ENCODE measurements at regions not wholly inside any gene's neighbourhood (a gene's known extent, or its start where the extent isn't known, plus 50 kb on each side); places are given as distances from the start of the nearest gene placed in this dataset.
"Not testable (repeated sequence)": the region's sequence is repeated elsewhere in the genome, so short reads cannot be mapped to it uniquely, and the experiment has no call there.

GRCh38 chrX:110519906-110520452 lies 161.3 kb downstream of the RTL9 start:
- no peak for DNase-seq

DNA sequence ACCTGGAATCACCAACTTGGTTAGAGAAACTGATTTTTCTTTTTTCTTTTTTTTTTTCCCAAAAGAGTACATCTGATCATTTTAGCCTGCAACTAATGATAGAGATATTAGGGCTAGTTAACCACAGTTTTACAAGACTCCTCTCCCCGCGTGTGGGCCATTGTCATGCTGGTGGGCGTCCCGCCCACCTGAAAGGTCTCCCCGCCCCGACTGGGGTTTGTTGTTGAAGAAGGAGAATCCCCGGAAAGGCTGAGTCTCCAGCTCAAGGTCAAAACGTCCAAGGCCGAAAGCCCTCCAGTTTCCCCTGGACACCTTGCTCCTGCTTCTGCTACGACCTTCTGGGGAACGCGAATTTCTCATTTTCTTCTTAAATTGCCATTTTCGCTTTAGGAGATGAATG lies 162.0 kb downstream of the RTL9 start:
- DNase-seq, result not testable (repeated sequence)

DNA sequence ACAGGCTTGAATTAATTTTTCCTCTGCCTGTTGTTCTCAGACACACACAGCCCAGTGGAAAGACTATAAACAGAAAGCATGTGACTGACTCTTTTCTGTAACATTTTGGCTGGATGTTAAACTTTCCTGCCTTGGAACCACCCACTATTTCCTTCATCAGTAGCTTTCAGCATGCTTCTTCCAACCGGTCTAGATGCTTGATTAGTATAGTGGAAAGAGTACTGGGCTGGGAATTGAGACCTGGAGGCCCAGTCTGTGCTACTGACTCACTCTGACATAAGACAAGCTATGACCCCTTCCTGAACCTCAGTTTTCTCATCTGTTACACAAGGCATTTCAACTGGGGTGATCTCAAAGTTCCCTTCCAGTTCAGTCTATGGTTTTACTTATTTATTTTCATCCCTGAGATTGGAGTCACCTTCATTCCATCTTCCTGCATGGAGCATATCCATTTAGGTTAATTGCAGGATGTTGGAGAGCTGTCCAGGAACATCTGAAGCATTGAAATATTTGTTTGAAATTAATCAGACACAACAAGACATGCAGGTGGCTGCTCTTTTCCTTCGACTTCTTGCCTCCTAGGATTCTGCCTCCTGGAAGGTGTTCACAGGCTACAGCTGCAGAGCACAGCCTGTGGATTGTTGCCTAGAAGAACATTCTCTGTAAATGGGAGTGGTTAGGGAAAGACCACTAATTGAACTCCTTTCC lies 173.4 kb downstream of the RTL9 start:
- DNase-seq, result no peak

DNA sequence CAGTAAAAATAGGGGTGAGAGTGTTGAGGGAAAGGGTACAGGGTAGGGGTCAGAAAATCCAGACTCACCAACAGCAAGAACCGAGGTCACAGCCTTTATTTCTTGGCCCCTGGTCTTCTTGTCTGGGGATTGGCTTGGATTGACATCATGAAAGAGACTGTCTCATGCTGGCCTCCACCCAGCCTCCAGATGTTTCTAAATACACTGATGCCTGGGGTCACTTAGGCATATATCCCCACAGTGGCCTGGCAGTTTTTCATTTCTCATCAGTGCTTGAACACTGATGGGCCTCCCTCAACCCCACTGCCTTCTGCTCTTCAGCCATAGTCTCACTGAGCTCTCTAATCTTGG lies 173.9 kb downstream of the RTL9 start:
- no peak for DNase-seq

GRCh38 chrX:110536816-110537215 lies 178.2 kb downstream of the RTL9 start:
- no peak for DNase-seq

DNA sequence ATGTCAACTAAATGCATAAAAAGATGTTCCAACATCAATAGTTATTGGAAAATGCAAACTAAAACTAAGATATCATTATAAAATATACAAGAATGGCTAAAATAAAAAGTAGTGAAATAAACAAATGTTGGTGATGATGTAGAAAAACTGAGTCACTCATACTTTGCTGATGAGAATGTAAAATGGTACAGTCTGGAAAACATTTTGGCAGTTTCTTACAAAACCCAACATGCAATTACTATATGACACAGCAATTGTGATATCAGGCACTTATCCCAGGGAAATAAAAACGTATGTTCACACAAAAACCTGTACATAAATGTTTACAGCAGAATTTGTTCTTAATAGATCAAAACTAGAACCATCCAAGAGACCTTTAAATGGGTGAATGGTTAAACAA lies 182.6 kb downstream of the RTL9 start:
- DNase-seq, result no peak

GRCh38 chrX:110550854-110551253 lies 192.2 kb downstream of the RTL9 start:
- not testable (repeated sequence) for DNase-seq

GRCh38 chrX:110557864-110558263 lies 199.2 kb downstream of the RTL9 start:
- DNase-seq, result no peak

- no peak for DNase-seq
These were observed 199.8 kb downstream of the RTL9 start for GRCh38 chrX:110558406-110558805.

DNA sequence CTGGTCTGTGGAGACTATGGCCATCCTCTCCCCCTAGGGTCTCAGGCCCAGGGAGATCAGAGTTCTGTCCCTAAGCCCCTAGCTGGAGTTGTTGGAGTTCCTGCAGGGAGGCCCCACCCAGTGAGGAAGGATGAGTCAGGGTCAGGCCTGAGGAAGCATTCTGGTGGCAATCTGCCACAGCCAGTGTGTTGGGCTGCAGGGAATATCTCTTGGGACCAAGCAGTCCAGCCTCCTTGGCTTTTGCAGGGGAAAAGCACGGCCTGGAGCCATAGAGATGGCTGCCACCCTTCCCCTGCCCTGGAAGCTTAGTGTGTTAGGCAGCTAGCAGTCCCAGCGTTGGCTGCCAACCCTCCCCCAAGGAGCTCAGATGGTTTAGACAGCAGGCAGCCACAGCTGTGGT lies 202.4 kb downstream of the RTL9 start:
- DNase-seq, result no peak

DNA sequence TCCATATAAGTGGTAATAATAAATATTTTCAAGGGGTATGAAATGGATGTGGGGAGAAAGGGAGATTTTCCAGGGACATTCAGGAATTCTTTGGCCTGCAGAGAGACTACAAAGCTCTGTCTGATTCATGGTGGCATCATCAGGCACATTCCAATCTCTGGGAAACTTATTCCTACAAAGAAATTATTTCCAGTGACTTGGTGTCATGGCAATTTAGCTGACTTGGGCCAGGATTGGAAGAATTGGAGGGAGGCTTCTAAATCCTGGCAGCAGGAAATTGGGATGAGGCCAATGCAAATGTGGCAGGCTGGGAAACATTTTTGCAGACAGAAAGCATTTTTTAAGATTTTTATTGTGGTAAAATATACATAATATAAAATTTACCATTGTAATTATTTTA lies 204.6 kb downstream of the RTL9 start:
- DNase-seq, result no peak

DNA sequence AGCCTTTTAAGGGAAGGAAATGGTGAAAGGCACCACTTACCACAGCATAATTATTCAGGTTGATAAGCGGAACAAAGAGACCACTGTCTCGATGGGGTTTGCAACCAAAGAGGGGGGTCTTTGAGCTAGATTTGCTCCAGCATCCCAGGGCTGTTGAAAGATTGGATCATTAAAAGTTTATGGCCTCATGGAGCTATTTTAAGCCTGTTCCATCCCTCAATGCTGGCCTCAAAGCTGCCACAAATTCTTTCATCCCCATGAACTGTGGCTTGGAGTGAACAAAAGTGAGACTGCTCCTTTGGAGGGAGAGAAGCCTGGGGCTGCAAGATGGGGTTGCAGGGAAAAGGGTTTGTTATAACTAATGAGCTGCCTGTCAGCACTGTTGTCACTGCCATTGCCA lies 209.8 kb downstream of the RTL9 start:
- DNase-seq, result no peak

- no peak for DNase-seq
These were observed 210.9 kb downstream of the RTL9 start for GRCh38 chrX:110569506-110569905.

- DNase-seq, result no peak
These were observed 217.3 kb downstream of the CHRDL1 start for GRCh38 chrX:110578270-110578669.

DNA sequence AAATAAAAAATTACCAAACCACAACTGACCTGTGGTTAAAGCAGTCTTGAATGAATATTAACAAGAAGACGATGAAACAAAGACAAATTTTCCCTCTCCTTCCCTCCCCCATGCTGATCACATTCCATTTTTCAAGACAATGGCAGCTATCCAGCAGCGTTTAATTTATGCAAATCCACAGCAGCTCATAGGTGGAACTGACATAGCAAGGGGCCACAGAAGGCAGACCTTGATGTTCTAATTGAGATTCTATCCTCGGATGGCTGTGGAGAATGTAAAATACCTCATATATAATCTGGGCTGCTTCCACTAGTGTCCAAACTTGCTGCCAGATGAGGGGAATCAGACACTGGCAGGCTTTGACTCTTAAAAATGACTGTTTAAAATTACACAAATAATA lies 211.5 kb downstream of the CHRDL1 start:
- DNase-seq, result no peak

DNA sequence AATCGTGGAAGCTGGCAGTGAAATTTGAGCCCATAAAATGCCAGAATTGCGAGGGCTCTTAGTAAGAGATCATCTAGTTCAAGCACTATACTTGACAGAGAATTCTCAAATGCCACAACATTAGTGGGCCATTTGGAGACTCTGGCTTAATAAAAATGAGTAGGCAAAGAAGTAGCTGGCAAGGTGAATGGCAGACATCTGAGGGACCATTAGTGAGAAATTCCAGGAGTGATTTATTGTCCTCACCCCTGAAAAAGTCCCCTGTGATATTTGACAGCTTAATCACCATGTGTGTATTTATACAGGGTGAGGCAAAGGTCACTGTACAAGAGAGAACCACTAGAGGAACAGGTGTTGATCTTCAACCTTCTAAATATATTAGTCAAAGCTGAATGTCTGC lies 207.5 kb downstream of the CHRDL1 start:
- DNase-seq, result no peak

- no peak for DNase-seq
These were observed 206.8 kb downstream of the CHRDL1 start for GRCh38 chrX:110588853-110589252.

- no peak for DNase-seq
These were observed 194.8 kb downstream of the CHRDL1 start for GRCh38 chrX:110600745-110601310.

DNA sequence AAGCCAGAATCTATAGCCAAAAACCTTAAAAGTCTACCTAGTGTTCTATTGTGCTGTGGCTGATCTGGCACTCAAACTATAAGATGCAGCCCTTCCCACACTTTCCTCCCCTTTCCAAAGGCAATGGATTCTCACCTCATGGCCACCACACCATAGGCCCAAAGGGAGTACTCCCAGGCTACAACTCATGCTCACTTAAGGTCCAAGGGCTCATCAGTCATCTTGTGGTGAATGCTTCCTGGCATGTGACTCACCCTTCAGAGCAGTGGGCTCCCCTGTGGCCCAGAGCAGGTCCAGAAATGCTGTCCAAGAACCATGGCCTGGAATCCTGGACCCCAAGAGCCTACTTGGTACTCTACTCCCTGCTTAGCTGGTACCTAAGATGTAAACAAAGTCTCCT lies 181.0 kb downstream of the CHRDL1 start:
- DNase-seq, result no peak

All from CD4-positive, alpha-beta T cell treated with Interleukin-12 subunit alpha and Interleukin-12 subunit beta, for 1 hour (primary cell).